SU-DHL-6 (cell line): ENCODE measurements at regions not wholly inside any gene's neighbourhood (a gene's known extent, or its start where the extent isn't known, plus 50 kb on each side); places are given as distances from the start of the nearest gene placed in this dataset.

ENCODE experiments used
- H2AFZ ChIP-seq: fragments of 200-600 bp; sonication (generic); 2 replicates; pipeline ENCODE4 v1.6.1; 2014; ENCODE audit warnings: low read depth, mild to moderate bottlenecking, moderate library complexity, mixed read lengths, antibody characterized with exemption, low read length; ENCODE audit not compliant: severe bottlenecking
- H3F3A ChIP-seq: fragments of 200-600 bp; shearing (Covaris generic); 2 replicates; pipeline ENCODE4 v1.6.0; 2016; ENCODE audit warnings: antibody characterized with exemption, mild to moderate bottlenecking; ENCODE audit not compliant: insufficient read depth
- H3K27ac ChIP-seq: fragments of 200-600 bp; sonication (generic); 2 replicates; pipeline ENCODE4 v1.5.1; 2016; ENCODE audit warnings: low read depth, mild to moderate bottlenecking, low read length, moderate library complexity, mixed read lengths
- H3K27me3 ChIP-seq: fragments of 200-600 bp; sonication (generic), shearing (Covaris generic); 2 replicates; pipeline ENCODE4 v1.6.0; 2014; ENCODE audit warnings: mild to moderate bottlenecking, low read length
- H3K36me3 ChIP-seq: fragments of 200-600 bp; sonication (generic); 2 replicates; pipeline ENCODE4 v1.6.1; 2014; ENCODE audit warnings: mild to moderate bottlenecking, low read length, mixed read lengths
- H3K4me2 ChIP-seq: fragments of 300-600, 200-600 bp; shearing (Covaris generic), sonication (generic); 2 replicates; pipeline ENCODE4 v1.6.0; 2014; ENCODE audit warnings: low read length, low read depth, mild to moderate bottlenecking; ENCODE audit not compliant: poor library complexity, severe bottlenecking
- H3K4me3 ChIP-seq: fragments of 200-600 bp; sonication (generic); 2 replicates; pipeline ENCODE4 v1.5.1; 2014; ENCODE audit warnings: antibody characterized with exemption, low read length, mild to moderate bottlenecking, mixed read lengths; ENCODE audit not compliant: insufficient read depth, poor library complexity, severe bottlenecking
- H3K79me2 ChIP-seq: fragments of 200-600 bp; sonication (generic); 2 replicates; pipeline ENCODE4 v1.6.1; 2014; ENCODE audit warnings: mild to moderate bottlenecking, low read length, moderate library complexity; ENCODE audit not compliant: insufficient read depth
- H3K9ac ChIP-seq: fragments of 200-600 bp; sonication (generic); 2 replicates; pipeline ENCODE4 v1.7.0; 2014; ENCODE audit warnings: mild to moderate bottlenecking, low read length
- H3K9me2 ChIP-seq: fragments of 200-600 bp; sonication (generic); replicated peaks from 2 replicates; pipeline ENCODE4 v1.6.1; 2014; ENCODE audit warnings: low read length; ENCODE audit not compliant: insufficient read depth
- H3K9me3 ChIP-seq: fragments of 200-600 bp; sonication (generic); 2 replicates; pipeline ENCODE4 v1.6.1; 2014; ENCODE audit warnings: low read length, mixed read lengths; ENCODE audit not compliant: insufficient read depth
- H4K20me1 ChIP-seq: fragments of 200-600 bp; sonication (generic); 2 replicates; pipeline ENCODE4 v1.6.1; 2014; ENCODE audit warnings: low read depth, mild to moderate bottlenecking, antibody characterized with exemption, low read length, moderate library complexity, mixed read lengths
- CTCF ChIP-seq: fragments of 200-600 bp; sonication (generic); IDR thresholded peaks from one replicate; pipeline ENCODE4 v1.5.1; 2017; ENCODE audit warnings: antibody characterized with exemption, mild to moderate bottlenecking, low read length, moderate library complexity; ENCODE audit not compliant: insufficient read depth, poor library complexity, severe bottlenecking
- EZH2phosphoT487 ChIP-seq: fragments of 200-600 bp; sonication (generic), shearing (Covaris generic); conservative IDR thresholded peaks from 2 replicates; pipeline ENCODE4 v1.6.1; 2018; ENCODE audit warnings: mild to moderate bottlenecking, antibody characterized with exemption, low read length, moderate library complexity, mixed read lengths

- Histone ChIP-seq H3K9me3 (no peaks in the 10 kb centered on the region), H3K4me3 (no peak overlapping the region), H3K4me2 (no peak overlapping the region), H3K36me3 (no peaks in the 10 kb centered on the region), H3K9me2 (no peaks in the 10 kb centered on the region), H2AFZ (no peak overlapping the region), H3K79me2 (no peaks in the 10 kb centered on the region), H3K9ac (no peak overlapping the region), H3F3A (no peaks in the 10 kb centered on the region), H3K27me3 (no peaks in the 10 kb centered on the region), H3K27ac (no peak overlapping the region), H4K20me1 (no peaks in the 10 kb centered on the region)
- TF ChIP-seq CTCF (no peak), EZH2phosphoT487 (no peak)
Measured at GRCh38 chr3:187823746-187824145, 78.5 kb upstream of the BCL6 start.

- H3K27ac ChIP-seq: no peak overlapping the region
- no peak overlapping the region for H3K4me3 ChIP-seq
- no peak overlapping the region for H3K9ac ChIP-seq
- TF ChIP-seq EZH2phosphoT487 (no peak), CTCF (no peak)
- H3K4me2 ChIP-seq: no peak overlapping the region
- no peaks in the 10 kb centered on the region for H3K9me3 ChIP-seq
- no peaks in the 10 kb centered on the region for H3K36me3 ChIP-seq
- H4K20me1 ChIP-seq: no peaks in the 10 kb centered on the region
- H3K27me3 ChIP-seq: no peaks in the 10 kb centered on the region
- H2AFZ ChIP-seq: no peak overlapping the region
- H3F3A ChIP-seq: no peaks in the 10 kb centered on the region
- H3K79me2 ChIP-seq: no peaks in the 10 kb centered on the region
- H3K9me2 ChIP-seq: no peaks in the 10 kb centered on the region
Measured at GRCh38 chr3:187827723-187828122, 82.5 kb upstream of the BCL6 start.

- H3K4me3 ChIP-seq: no peak overlapping the region
- H3K27ac ChIP-seq: no peak overlapping the region
- no peaks in the 10 kb centered on the region for H3K9me3 ChIP-seq
- H3K36me3 ChIP-seq: no peaks in the 10 kb centered on the region
- peak overlapping the region; percentile 1 for H3K4me2 ChIP-seq
- no peaks in the 10 kb centered on the region for H3K27me3 ChIP-seq
- H2AFZ ChIP-seq: peak overlapping the region; percentile 54
- H3F3A ChIP-seq: no peaks in the 10 kb centered on the region
- no peaks in the 10 kb centered on the region for H4K20me1 ChIP-seq
- TF ChIP-seq CTCF: no peak
- TF ChIP-seq EZH2phosphoT487: no peak
- no peaks in the 10 kb centered on the region for H3K9me2 ChIP-seq
- H3K79me2 ChIP-seq: no peaks in the 10 kb centered on the region
- H3K9ac ChIP-seq: peak overlapping the region; percentile 14; the same call in 1 of the 2 replicates
Measured at GRCh38 chr3:187828579-187829452, 83.5 kb upstream of the BCL6 start.
